ENCODE measurements at regions not wholly inside any gene's neighbourhood (a gene's known extent, or its start where the extent isn't known, plus 50 kb on each side); places are given as distances from the start of the nearest gene placed in this dataset.

- TF ChIP-seq CTCF (IDR thresholded peaks at IDR 0.05) (no peak), POLR2A (IDR thresholded peaks at IDR 0.05) (no peak)
Observed at GRCh38 chr4:31068257-31069075, 348.3 kb downstream of the PCDH7 start.

All from adrenal gland (tissue), 5 donors.